Endothelial cell of umbilical vein (primary cell): ENCODE measurements at regions not wholly inside any gene's neighbourhood (a gene's known extent, or its start where the extent isn't known, plus 50 kb on each side); places are given as distances from the start of the nearest gene placed in this dataset.

Experiments used
- BruUV-seq: library from RNA; stranded (reverse); fragments of 400-500 nt; replicated peaks from 2 replicates; lab custom pipeline; 2021; lab: Mats Ljungman, UMichigan
- CTCF ChIA-PET: fragments of 300-600, 350-600 bp; sonication (Branson Sonifier 250); formaldehyde crosslinking; loops from one replicate; lab custom pipeline; 2021; ENCODE audit warnings: antibody characterized with exemption, inconsistent platforms; lab: Charles Lee
- POLR2A ChIA-PET: fragments of 300-600, 350-600 bp; sonication (Branson Sonifier 250); formaldehyde crosslinking; loops from one replicate; lab custom pipeline; 2021; ENCODE audit warnings: antibody characterized with exemption, inconsistent platforms; lab: Charles Lee
- DNase-seq: peaks from one replicate; pipeline ENCODE4 v3.0.0-alpha.2; 2011; ENCODE audit warnings: low read depth, low spot score
- FAIRE-seq: peaks from 2 replicates; lab custom pipeline; 2011; peaks lifted over from hg19 to GRCh38; lab: Jason Lieb, UNC
- H2AFZ ChIP-seq: 2 replicates; pipeline ENCODE4 v1.6.0; 2012; ENCODE audit warnings: low read depth, low read length, control low read depth, inconsistent platforms
- H3K27ac ChIP-seq: 2 replicates; pipeline ENCODE4 v1.5.1; 2011; ENCODE audit warnings: low read depth, mild to moderate bottlenecking, control low read depth, low read length, moderate library complexity; ENCODE audit not compliant: insufficient read depth
- H3K27me3 ChIP-seq, 2 experiments: 2 replicates each; pipeline versions ENCODE4 v1.6.0 to v1.6.1; 2011; ENCODE audit warnings: low read length in 2 of 2, mixed read lengths in 1 of 2; ENCODE audit not compliant: control insufficient read depth in 2 of 2, insufficient read depth in 2 of 2
- H3K36me3 ChIP-seq, 2 experiments: 2 replicates in 1 of 2; 3 replicates in 1 of 2; pipeline ENCODE4 v1.5.1; 2011; ENCODE audit warnings: low read length in 2 of 2, mild to moderate bottlenecking in 1 of 2, moderate library complexity in 1 of 2; ENCODE audit not compliant: control insufficient read depth in 2 of 2, insufficient read depth in 2 of 2; ENCODE audit errors: extremely low read depth in 1 of 2
- H3K4me1 ChIP-seq: 3 replicates; pipeline ENCODE4 v1.5.1; 2011; ENCODE audit warnings: mild to moderate bottlenecking, low read length; ENCODE audit not compliant: control insufficient read depth, insufficient read depth; ENCODE audit errors: extremely low read depth
- H3K4me2 ChIP-seq: 2 replicates; pipeline ENCODE4 v1.6.1; 2011; ENCODE audit warnings: low read length, control low read depth, mixed read lengths; ENCODE audit not compliant: insufficient read depth
- H3K4me3 ChIP-seq, 3 experiments: fragments of 200-600 bp in 1 of 3; sonication (generic), shearing (Covaris generic) in 1 of 3; replicated peaks in 1 of 3; 2 replicates each; pipeline ENCODE4 v1.5.1; 2011 to 2016; ENCODE audit warnings: control low read depth in 3 of 3, low read length in 3 of 3, mild to moderate bottlenecking in 2 of 3, inconsistent platforms in 1 of 3, low read depth in 1 of 3, moderate library complexity in 1 of 3; ENCODE audit not compliant: insufficient read depth in 1 of 3
- H3K79me2 ChIP-seq: 2 replicates; pipeline ENCODE4 v1.6.0; 2012; ENCODE audit warnings: low read length, inconsistent platforms; ENCODE audit not compliant: control insufficient read depth, insufficient read depth
- H3K9ac ChIP-seq: replicated peaks from 2 replicates; pipeline ENCODE3; 2011; ENCODE audit warnings: low read length, control low read depth; ENCODE audit not compliant: insufficient read depth; ENCODE audit errors: extremely low read depth
- H3K9me1 ChIP-seq: replicated peaks from 3 replicates; pipeline ENCODE4 v1.6.0; 2011; ENCODE audit warnings: mild to moderate bottlenecking, low read length; ENCODE audit not compliant: control insufficient read depth, insufficient read depth; ENCODE audit errors: extremely low read depth
- H3K9me3 ChIP-seq: replicated peaks from 2 replicates; pipeline ENCODE4 v1.5.1; 2012; ENCODE audit warnings: low read length, inconsistent platforms; ENCODE audit not compliant: control insufficient read depth, insufficient read depth
- H4K20me1 ChIP-seq: replicated peaks from 2 replicates; pipeline ENCODE3; 2011; ENCODE audit warnings: mild to moderate bottlenecking, low read length; ENCODE audit not compliant: control insufficient read depth, insufficient read depth; ENCODE audit errors: extremely low read depth
- EZH2 ChIP-seq: IDR thresholded peaks from 2 replicates; pipeline ENCODE4 v1.6.1; 2012; ENCODE audit warnings: borderline replicate concordance, low read depth, mild to moderate bottlenecking, moderate library complexity, low read length, inconsistent platforms; ENCODE audit not compliant: severe bottlenecking
- FOS ChIP-seq: IDR thresholded peaks from 2 replicates; pipeline ENCODE4 v1.6.1; 2011; ENCODE audit warnings: mild to moderate bottlenecking, low read length, moderate library complexity, borderline replicate concordance; ENCODE audit not compliant: insufficient read depth
- GATA2 ChIP-seq: IDR thresholded peaks from 2 replicates; pipeline ENCODE4 v1.7.0; 2011; ENCODE audit warnings: low read depth, mild to moderate bottlenecking, moderate library complexity, mixed read lengths, low read length; ENCODE audit not compliant: insufficient read length, insufficient read depth
- JUN ChIP-seq: IDR thresholded peaks from 2 replicates; pipeline ENCODE4 v1.6.1; 2011; ENCODE audit warnings: borderline replicate concordance, low read depth; ENCODE audit not compliant: insufficient read length, insufficient read depth
- MYC ChIP-seq: IDR thresholded peaks from one replicate; pipeline ENCODE4 v1.6.1; 2011; ENCODE audit warnings: mild to moderate bottlenecking, low read depth, low read length
- POLR2A ChIP-seq: IDR thresholded peaks from 2 replicates; pipeline ENCODE4 v1.6.1; 2012; ENCODE audit warnings: low read depth, mild to moderate bottlenecking, control low read depth, low read length
- POLR2AphosphoS5 ChIP-seq: IDR thresholded peaks from 2 replicates; pipeline ENCODE4 v1.6.1; 2012; ENCODE audit warnings: low read depth, mild to moderate bottlenecking, control low read depth, low read length, moderate library complexity; ENCODE audit not compliant: insufficient read depth
- dilution Hi-C: fragments of 300-500 bp; cut with MboI; formaldehyde crosslinking; loops from one replicate; pipeline ENCODE4 v1.15.0; 2019; ENCODE audit warnings: low sequenced_read_pairs; ENCODE audit not compliant: extremely low pct_ligation_motif_present
- intact Hi-C: fragments of 100-400 bp; cut with micrococcal nuclease; formaldehyde crosslinking; loops from one replicate; pipeline ENCODE4 v1.10.0; 2022
- TF ChIP-seq, protein P1 (sequence below): IDR thresholded peaks from 2 replicates; pipeline ENCODE4 v1.6.1; 2011; ENCODE audit not compliant: insufficient read depth, insufficient read length
- TF ChIP-seq, protein P2 (sequence below), 2 donors: IDR thresholded peaks; 1 replicate in 1 of 2; 2 replicates in 1 of 2; pipeline ENCODE4 v1.5.1; 2011; ENCODE audit warnings: low read length in 2 of 2, mild to moderate bottlenecking in 2 of 2, moderate library complexity in 2 of 2, control low read depth in 1 of 2, inconsistent platforms in 1 of 2, low read depth in 1 of 2; ENCODE audit not compliant: insufficient read depth in 1 of 2; ENCODE audit errors: extremely low read depth in 1 of 2

DNA sequence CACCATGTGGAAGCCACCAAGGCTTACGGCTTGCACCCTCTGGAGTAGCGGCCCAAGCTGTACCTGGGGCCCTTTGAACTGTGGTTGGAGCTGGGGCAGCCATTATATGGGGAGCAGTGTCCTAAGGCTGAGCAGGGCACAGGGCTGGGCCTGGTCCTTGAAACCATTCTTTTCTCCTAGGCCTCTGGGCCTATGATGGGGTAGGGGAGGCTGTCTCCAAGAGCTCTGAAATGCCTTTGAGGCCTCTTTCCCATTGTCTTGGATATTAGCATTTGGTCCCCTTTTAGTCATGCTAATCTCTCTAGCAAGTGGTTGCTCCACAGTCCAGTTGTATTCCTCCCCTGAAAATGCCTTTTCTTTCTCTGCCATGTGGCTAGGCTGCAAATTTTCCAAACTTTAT lies 96.4 kb upstream of the ARX start:
- dilution Hi-C loops = no loop called here
- intact Hi-C loops = no loop called here

More for the DNA sequence above, 96.4 kb upstream of the ARX start:
- Histone ChIP-seq H2AFZ (no peak overlapping the region), H4K20me1 (no peaks in the 10 kb centered on the region), H3K27ac (no peak overlapping the region), H3K9me3 (no peaks in the 10 kb centered on the region), H3K4me1 (no peaks in the 10 kb centered on the region), H3K4me2 (no peak overlapping the region), H3K4me3 (no peak overlapping the region), H3K36me3 (no peaks in the 10 kb centered on the region), H3K9ac (no peak overlapping the region), H3K79me2 (no peaks in the 10 kb centered on the region), H3K9me1 (no peaks in the 10 kb centered on the region), H3K27me3 (no peaks in the 10 kb centered on the region)
- ChIA-PET CTCF (no interaction called here), POLR2A (no interaction called here)
- FAIRE-seq = no peak
- TF ChIP-seq POLR2A (no peak), FOS (no peak), GATA2 (no peak), JUN (no peak), EZH2 (no peak), POLR2AphosphoS5 (no peak), MYC (no peak)
- TF ChIP-seq, protein P1, sequence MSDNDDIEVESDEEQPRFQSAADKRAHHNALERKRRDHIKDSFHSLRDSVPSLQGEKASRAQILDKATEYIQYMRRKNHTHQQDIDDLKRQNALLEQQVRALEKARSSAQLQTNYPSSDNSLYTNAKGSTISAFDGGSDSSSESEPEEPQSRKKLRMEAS = no peak
- TF ChIP-seq, protein P2, sequence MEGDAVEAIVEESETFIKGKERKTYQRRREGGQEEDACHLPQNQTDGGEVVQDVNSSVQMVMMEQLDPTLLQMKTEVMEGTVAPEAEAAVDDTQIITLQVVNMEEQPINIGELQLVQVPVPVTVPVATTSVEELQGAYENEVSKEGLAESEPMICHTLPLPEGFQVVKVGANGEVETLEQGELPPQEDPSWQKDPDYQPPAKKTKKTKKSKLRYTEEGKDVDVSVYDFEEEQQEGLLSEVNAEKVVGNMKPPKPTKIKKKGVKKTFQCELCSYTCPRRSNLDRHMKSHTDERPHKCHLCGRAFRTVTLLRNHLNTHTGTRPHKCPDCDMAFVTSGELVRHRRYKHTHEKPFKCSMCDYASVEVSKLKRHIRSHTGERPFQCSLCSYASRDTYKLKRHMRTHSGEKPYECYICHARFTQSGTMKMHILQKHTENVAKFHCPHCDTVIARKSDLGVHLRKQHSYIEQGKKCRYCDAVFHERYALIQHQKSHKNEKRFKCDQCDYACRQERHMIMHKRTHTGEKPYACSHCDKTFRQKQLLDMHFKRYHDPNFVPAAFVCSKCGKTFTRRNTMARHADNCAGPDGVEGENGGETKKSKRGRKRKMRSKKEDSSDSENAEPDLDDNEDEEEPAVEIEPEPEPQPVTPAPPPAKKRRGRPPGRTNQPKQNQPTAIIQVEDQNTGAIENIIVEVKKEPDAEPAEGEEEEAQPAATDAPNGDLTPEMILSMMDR (IDR thresholded peaks at IDR 0.05; ENCODE audit: extremely low read depth in 1 of 2, insufficient read depth in 1 of 2, low read depth in 1 of 2, low read length in 2 of 2) = no peak
- no TSS peak for BruUV-seq
- DNase-seq = no peak
